Activated naive CD4-positive, alpha-beta T cell treated with anti-CD3 and anti-CD28 coated beads, Interleukin-2, amount 50 U/mL, for 16 hours (primary cell): ENCODE measurements at regions not wholly inside any gene's neighbourhood (a gene's known extent, or its start where the extent isn't known, plus 50 kb on each side); places are given as distances from the start of the nearest gene placed in this dataset.
"Not testable (repeated sequence)": the region's sequence is repeated elsewhere in the genome, so short reads cannot be mapped to it uniquely, and the experiment has no call there.

Source experiments
- DNase-seq: peaks from one replicate; pipeline ENCODE4 v3.0.0-alpha.2; 2020

- no peak for DNase-seq
Measured at GRCh38 chr9:42378418-42378815, 195.0 kb downstream of the SPATA31A6 start.

DNA sequence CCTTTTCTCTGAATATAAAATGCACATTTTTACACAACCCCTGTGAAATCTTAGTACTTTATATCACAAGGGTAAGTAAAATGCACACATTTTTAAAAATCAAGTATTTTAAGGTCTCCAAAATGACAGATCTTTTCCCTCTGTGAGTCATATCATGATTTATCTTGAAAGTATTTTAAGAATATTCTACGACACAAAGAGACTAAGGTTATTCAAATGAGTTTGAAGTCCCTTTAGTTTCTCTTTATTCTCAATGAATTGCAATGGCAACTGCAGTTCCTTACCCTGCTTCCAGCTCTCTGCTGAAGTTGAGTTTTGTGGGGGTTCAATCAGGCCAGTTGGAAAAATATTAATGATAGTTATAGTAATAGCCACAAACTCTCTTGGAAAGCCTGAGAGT lies 196.1 kb downstream of the SPATA31A6 start:
- not testable (repeated sequence) for DNase-seq

GRCh38 chr9:42384585-42384984 lies 201.1 kb downstream of the SPATA31A6 start:
- not testable (repeated sequence) for DNase-seq

DNA sequence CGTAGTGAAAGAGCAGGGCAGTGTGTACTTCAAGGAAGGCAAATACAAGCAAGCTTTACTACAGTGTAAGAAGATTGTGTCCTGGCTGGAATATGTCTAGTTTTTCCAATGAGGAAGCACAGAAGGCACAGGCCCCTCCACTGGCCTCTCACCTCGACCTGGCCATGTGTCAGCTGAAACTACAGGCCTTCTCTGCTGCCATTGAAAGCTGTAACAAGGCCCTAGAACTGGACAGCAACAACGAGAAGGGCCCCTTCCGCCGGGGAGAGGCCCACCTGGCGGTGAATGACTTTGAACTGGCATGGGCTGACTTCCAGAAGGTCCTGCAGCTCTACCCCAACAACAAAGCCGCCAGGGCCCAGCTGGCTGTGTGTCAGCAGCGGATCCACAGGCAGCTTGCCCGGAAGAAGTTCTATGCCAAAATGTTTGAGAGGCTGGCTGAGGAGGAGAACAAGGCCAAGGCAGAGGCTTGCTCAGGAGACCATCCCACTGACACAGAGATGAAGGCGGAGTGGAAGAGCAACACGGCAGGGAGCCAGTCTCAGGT lies 202.2 kb downstream of the SPATA31A6 start:
- DNase-seq: not testable (repeated sequence)

GRCh38 chr9:42386477-42386876 lies 203.0 kb downstream of the SPATA31A6 start:
- no peak for DNase-seq

- DNase-seq: no peak
Measured at GRCh38 chr9:42388146-42388690, 204.8 kb downstream of the SPATA31A6 start.

- no peak for DNase-seq
Measured at GRCh38 chr9:42388846-42389245, 205.4 kb downstream of the SPATA31A6 start.

DNA sequence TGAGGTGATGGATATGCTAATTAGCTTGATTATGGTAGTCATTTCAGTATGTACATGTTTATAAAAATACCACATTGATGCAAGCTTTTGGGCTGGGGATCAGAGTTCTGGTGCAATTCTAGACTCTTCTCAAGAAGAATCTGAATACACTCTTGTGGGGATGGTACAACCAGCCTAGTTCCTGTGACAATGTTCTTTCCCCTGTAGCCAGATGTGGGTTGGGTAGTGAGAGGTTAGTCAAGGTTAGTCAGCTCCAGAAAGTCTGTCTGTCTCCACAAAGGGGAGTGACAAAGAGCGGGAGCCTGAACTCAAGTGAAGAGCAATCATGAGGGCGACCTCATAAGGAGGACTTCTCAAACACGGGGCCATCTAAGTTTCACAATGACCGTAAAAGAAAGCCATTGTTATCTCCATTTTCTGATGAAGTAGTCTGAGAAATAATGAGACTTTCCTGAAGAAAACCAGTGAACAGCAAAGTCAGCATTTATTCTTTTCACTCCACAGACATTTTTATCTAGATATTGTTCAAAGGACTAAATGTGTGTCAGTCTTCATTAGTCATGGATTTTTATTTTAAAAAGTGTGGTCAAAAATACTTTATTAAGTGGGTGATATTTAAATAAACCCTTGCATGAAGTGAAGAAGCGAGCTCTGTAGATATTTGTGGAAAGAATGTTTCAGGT lies 209.5 kb downstream of the SPATA31A6 start:
- DNase-seq: not testable (repeated sequence)

GRCh38 chr9:42396318-42396717 lies 212.9 kb downstream of the SPATA31A6 start:
- DNase-seq: no peak

DNA sequence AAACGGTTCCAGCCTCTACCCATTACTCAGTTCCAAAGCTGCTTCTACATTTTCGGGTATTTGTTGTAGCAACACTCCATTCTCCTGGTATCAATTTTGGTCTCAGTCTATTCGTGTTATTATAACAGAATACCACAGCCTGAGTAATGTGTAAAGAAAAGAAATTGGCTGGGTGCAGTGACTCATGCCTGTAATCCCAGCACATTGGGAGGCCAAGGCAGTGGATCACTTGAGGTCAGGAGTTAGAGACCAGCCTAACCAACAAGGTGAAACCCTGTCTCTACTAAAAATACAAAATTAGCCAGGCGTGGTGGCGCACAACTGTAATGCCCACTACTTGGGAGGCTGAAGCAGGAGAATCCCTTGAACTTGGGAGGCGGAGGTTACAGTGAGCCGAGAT lies 213.9 kb downstream of the SPATA31A6 start:
- DNase-seq: not testable (repeated sequence)

GRCh38 chr9:42402919-42403318 lies 219.5 kb downstream of the SPATA31A6 start:
- not testable (repeated sequence) for DNase-seq

DNA sequence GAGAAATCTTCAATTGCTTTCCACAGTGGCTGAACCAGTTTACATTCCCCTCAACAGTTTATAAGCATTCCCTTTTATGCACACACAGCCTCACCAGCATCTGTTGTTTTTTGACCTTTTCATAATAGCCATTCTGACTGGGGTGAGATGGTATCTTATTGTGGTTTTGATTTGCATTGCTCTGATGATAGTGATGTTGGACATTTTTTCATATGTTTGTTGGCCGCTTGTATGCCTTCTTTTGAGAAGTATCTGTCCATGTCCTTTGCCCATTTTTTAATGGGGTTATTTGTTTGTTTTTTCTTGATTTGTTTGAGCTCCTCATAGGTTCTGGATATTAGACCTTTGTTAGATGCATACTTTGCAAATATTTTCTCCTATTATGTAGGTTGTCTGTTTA lies 226.1 kb downstream of the SPATA31A6 start:
- not testable (repeated sequence) for DNase-seq

DNA sequence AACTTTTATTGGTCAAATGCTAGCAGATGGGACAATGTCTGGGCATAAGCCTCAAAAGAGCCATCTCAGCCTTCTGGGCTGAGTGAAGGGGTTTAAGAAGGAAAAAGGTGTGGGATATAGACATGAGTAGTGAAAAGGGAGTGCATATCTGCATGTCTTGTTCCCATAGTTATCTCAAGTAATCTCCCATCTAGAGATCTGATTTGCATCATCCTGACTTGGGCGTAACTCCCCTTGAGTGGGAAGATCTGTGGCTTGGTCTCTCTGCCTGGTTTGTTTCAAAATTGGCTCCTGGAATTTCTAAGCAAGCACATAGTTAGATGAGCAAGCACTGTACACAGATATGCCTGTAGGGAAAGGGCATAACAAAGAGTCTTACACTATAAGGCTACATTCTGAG lies 228.9 kb downstream of the SPATA31A6 start:
- DNase-seq: not testable (repeated sequence)

- DNase-seq: not testable (repeated sequence)
Measured at GRCh38 chr9:42414865-42415264, 231.4 kb downstream of the SPATA31A6 start.

DNA sequence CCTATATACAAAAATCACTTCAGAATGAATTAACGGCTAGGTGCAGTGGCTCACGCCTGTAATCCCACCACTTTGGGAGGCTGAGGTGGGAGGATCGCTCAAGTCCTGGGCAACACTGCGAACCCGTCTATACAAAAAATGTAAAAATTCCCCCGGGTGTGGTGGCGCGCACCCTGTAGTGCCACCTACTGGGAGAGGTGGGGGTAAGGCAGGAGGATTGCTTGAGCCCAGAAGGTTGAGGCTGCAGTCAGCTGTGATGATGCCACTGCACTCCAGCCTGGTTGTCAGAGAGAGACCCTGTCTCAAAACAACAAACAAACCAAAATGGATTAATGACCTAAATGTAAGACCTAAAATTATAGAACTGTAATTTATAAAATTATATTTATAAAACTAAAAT lies 236.2 kb downstream of the SPATA31A6 start:
- DNase-seq: not testable (repeated sequence)

GRCh38 chr9:42420324-42420723 lies 236.9 kb downstream of the SPATA31A6 start:
- DNase-seq: not testable (repeated sequence)

DNA sequence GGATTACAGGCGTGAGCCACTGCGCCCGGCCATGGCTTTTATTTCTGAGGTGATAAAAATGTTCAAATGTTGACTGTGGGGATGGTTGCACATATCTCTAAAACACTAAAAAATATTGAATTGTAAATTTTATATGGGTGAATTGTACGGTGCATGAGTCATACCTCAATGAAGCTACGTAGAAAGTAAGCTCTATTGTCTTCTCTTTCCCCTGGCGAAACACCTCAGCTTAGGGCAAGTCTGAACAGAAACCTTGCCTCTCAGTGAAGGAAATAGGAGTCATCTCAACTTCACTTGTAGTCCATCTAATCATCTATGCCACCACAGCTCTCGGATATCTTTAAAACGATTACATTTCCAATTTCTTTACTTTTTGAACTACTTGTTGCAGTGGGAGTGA lies 238.2 kb downstream of the SPATA31A6 start:
- not testable (repeated sequence) for DNase-seq

- DNase-seq: not testable (repeated sequence)
Measured at GRCh38 chr9:42430674-42431615, 247.5 kb downstream of the SPATA31A6 start.

DNA sequence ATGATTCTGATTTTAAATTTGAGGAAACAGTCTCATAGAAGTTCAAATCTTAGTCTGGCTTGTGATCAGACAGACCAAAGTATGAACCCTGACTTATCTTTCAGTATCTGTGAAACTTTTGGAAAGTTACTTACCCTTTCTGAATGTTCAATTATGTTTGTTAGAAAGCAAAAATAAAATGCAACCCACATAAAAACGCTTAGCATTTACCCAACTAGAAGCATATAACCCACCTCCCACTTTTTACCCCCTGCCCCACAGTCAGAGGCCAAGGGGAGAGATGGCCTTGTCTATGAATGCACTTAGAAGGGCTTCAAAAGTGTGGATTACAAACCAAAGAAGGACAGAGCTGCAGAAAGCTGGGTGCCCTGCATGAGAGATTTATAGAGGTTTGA lies 248.2 kb downstream of the SPATA31A6 start:
- DNase-seq: not testable (repeated sequence)

GRCh38 chr9:42434844-42435714 lies 251.6 kb downstream of the SPATA31A6 start:
- not testable (repeated sequence) for DNase-seq

DNA sequence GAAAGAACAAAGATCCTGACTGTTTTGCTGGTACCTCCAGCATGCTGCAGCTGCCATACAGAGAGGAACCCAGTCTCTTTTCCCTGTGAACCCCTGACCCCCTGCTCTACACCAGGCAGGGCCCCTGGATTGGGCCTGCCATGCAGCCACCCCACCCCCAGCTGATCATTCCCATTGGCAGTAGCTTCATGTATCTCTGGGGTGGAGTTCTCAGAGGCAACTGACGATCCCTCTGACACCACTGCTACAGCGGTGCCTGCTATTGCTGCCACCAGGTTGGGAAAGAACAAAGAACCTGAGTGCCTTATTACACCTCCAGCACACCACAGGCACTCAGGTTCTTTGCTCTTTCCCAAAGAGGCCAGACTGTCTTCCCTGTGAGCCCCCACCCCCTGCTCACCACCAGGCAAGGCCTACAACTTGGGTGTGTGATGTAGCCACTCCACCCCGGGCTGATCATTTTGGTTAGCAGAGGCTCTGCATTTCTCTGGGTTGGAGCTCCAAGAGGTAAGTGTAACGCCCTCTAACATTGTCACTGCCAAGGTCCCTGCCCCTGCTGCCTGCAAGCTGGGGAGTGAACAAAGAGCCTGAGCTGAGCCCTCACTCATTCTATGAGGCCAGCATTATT lies 252.4 kb downstream of the SPATA31A6 start:
- not testable (repeated sequence) for DNase-seq
